ENCODE measurements at regions not wholly inside any gene's neighbourhood (a gene's known extent, or its start where the extent isn't known, plus 50 kb on each side); places are given as distances from the start of the nearest gene placed in this dataset.

- Histone ChIP-seq H3K27me3 (peaks cover 31% of the 10 kb centered on the region), H3K9me3 (replicated peaks) (no peaks in the 10 kb centered on the region)
- DNase-seq: no peak
These were observed 167.8 kb downstream of the OLFM1 start for GRCh38 chr9:135255033-135255840.

DNA sequence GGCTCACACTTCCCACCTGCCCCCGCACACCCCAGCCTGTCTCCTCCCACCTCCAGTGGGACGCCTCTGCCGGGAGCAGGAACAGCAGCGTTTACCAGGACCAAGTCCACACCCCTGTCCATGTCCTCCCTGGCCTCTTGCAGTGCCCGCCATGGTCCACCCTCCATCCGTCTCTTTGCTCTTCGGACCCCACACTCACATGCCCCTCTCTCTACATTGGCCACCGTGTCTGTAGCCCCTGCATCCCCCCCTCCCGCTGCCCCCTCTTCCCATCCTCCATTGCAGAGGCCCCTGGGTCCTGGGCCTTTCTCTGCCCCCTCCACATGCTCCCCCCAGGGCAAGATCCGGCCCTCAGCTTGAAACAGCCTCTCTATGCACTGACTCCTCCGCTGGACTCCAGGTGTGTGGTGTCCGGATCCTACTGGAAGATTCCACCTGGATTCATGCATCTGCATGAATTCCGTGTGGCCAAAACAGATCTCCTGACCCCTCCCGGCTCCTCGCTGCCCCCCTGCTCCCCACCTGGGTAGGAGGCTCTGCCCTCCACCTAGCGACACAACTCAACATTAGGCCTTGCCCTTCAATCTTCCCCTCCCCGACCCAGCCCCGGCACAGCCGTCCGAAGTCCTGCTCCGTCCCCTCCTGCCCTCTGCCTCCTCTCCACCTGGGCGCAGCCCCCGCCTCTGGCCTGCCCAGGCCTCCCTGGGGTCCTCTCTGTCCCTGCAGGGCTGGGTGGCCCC lies 168.5 kb downstream of the OLFM1 start:
- H3K4me1 ChIP-seq: no peaks in the 10 kb centered on the region
- H3K27ac ChIP-seq: no peak overlapping the region
- H3K4me3 ChIP-seq: no peak overlapping the region
- H3K27me3 ChIP-seq: peaks cover 28% of the 10 kb centered on the region
- H3K9me3 ChIP-seq (replicated peaks): no peaks in the 10 kb centered on the region
- DNase-seq: no peak
- H3K36me3 ChIP-seq: no peaks in the 10 kb centered on the region

More at GRCh38 chr9:135255033-135255840, 167.8 kb downstream of the OLFM1 start:
- no peaks in the 10 kb centered on the region for H3K4me1 ChIP-seq
- H3K4me3 ChIP-seq: no peak overlapping the region
- H3K27ac ChIP-seq: no peak overlapping the region
- H3K36me3 ChIP-seq: no peaks in the 10 kb centered on the region

GRCh38 chr9:135256581-135257354 lies 169.3 kb downstream of the OLFM1 start:
- Histone ChIP-seq H3K4me1 (no peaks in the 10 kb centered on the region), H3K27me3 (peaks cover 20% of the 10 kb centered on the region), H3K27ac (no peak overlapping the region), H3K36me3 (no peaks in the 10 kb centered on the region), H3K4me3 (no peak overlapping the region), H3K9me3 (replicated peaks) (no peaks in the 10 kb centered on the region)
- no peak for DNase-seq

- Histone ChIP-seq H3K27ac (no peak overlapping the region), H3K9me3 (replicated peaks) (no peaks in the 10 kb centered on the region), H3K27me3 (peaks cover 14% of the 10 kb centered on the region; the same call in 1 of the 2 replicates), H3K4me3 (no peak overlapping the region), H3K4me1 (no peaks in the 10 kb centered on the region), H3K36me3 (no peaks in the 10 kb centered on the region)
- no peak for DNase-seq
These were observed 171.0 kb downstream of the OLFM1 start for GRCh38 chr9:135258461-135258860.

GRCh38 chr9:135259273-135259672 lies 171.8 kb downstream of the OLFM1 start:
- H3K4me1 ChIP-seq: no peaks in the 10 kb centered on the region
- DNase-seq: no peak
- no peaks in the 10 kb centered on the region for H3K9me3 ChIP-seq (replicated peaks)
- peaks cover 14% of the 10 kb centered on the region; the same call in 1 of the 2 replicates for H3K27me3 ChIP-seq
- no peaks in the 10 kb centered on the region for H3K36me3 ChIP-seq
- no peak overlapping the region for H3K4me3 ChIP-seq
- no peak overlapping the region for H3K27ac ChIP-seq

DNA sequence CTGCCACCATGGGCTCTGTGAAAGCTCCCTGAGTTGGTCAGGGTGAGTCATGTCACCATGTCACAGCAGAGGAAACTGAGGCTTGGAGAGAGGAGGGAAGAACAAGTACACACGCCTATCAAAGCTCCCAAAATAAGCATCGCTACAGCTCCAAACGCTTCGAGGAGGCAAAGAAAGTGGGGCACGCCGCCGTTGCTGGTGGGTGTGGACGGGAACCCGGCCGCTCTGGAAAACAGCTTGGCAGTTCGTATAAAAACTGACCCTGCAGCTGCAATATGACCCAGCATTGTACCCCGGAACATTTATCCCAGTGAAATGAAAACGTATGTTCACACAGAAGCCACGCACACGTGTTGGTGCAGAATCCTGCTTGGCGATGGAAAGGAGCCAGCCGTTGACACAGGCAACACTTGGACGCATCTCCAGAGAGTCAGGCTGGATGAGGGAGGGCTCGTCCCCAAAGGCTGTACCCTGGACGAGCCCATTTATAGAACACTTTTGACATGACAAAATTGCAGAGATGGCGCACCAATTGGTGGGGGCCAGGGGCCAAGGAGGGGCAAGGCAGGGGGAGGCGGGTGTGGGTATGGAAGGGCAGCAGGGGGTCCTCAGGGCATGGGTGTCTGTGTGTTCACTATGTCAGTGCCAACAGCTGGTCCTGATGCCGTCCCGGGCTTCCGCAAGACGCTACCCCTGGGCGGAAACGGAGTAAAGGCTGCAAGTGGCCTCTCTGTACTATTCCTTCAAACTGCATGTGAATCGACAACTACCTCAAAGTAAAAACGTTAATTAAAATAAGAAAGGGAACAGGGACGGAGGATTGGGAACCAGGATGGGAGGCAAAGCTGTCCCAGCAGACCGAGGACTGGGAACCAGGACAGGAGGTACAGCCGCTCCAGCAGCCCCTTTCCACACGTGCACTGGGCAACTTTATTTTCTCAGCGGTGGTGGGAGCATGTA lies 173.0 kb downstream of the OLFM1 start:
- Histone ChIP-seq H3K36me3 (no peaks in the 10 kb centered on the region), H3K4me3 (no peak overlapping the region), H3K4me1 (no peaks in the 10 kb centered on the region), H3K27ac (no peak overlapping the region), H3K9me3 (replicated peaks) (no peaks in the 10 kb centered on the region), H3K27me3 (peaks cover 15% of the 10 kb centered on the region)
- no peak for DNase-seq

- H3K9me3 ChIP-seq (replicated peaks): no peaks in the 10 kb centered on the region
- H3K4me3 ChIP-seq: no peak overlapping the region
- H3K27me3 ChIP-seq: peaks cover 31% of the 10 kb centered on the region
- DNase-seq: no peak
- no peaks in the 10 kb centered on the region for H3K36me3 ChIP-seq
- H3K27ac ChIP-seq: no peak overlapping the region
- H3K4me1 ChIP-seq: no peaks in the 10 kb centered on the region
These were observed 174.8 kb downstream of the OLFM1 start for GRCh38 chr9:135262248-135262647.

DNA sequence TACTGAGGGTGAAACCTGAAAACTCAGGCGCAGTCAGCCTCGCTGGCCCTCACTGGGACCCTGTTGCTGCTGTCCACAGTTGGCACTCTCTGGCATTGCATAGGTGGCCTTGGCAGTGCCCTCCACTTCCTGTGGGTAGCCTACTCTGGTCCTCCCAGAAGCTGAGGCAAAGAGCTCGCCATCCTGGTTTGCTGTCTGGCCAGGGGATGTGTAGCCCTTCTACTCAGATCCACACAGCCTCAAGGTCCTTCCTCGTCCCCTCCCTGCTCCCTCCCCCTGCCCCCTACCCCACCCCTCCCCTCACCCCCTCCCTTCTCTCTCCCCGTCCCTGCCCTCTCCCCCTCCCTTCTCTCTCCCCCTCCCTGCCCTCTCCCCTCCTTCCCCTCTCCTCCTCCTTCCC lies 176.0 kb downstream of the OLFM1 start:
- Histone ChIP-seq H3K4me3 (no peak overlapping the region), H3K27me3 (peaks cover 37% of the 10 kb centered on the region), H3K27ac (no peak overlapping the region), H3K4me1 (no peaks in the 10 kb centered on the region), H3K9me3 (replicated peaks) (no peaks in the 10 kb centered on the region), H3K36me3 (no peaks in the 10 kb centered on the region)
- DNase-seq: no peak

- Histone ChIP-seq H3K4me3 (no peak overlapping the region), H3K9me3 (replicated peaks) (no peaks in the 10 kb centered on the region), H3K36me3 (no peaks in the 10 kb centered on the region), H3K4me1 (no peaks in the 10 kb centered on the region), H3K27me3 (peaks cover 44% of the 10 kb centered on the region), H3K27ac (no peak overlapping the region)
- no peak for DNase-seq
These were observed 178.5 kb downstream of the OLFM1 start for GRCh38 chr9:135265931-135266330.

DNA sequence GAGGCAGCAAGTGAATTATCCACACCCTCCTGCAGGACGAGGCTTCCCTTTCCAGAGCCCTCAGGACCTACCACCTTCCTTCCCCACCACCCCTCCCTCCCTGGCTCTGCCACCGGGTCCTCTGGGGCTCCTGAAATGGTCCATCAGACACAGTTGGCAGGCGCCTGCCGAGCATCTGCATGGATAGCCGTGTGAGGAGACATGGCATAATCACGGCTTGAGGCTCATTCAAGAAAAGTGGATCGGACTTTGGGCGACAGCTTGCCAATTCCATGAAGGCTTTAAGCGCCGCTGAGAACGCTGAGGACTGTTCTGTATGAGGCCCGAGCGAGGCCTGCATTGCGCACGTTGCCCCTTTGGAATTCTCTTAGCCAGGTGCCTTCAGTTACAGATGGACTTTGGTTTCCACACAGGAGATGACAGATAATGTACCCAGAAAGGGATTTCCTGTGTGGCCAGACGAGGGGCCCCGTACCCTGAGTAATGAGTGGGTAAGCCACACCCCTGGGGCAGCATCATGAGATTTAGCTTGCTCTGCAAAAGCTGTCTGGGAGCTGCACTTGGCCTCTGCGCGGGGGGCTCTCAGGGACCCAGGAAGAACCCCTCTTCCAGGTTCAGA lies 179.8 kb downstream of the OLFM1 start:
- H3K27me3 ChIP-seq: peaks cover 42% of the 10 kb centered on the region
- no peak for DNase-seq

DNA sequence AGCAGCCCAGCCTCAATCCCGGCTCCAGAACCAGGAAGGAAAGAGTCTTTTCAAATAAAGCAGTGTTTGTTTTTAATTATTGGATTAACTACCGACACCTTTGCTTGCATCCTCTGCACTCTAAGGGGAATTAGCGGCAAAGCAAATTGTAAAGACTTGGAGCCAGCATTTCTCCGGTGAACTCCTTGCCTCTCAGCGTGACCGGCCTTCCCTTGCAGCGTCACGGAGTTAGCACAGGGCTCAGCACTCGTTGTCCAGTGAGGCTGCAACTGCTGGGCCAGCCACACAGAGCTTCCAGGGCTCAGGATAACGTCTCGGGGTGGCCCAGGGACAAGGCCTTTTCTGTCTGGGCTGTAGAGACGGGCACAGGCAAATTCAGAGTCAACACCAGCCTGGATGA lies 180.6 kb downstream of the OLFM1 start:
- Histone ChIP-seq H3K9me3 (replicated peaks) (no peaks in the 10 kb centered on the region), H3K4me1 (no peaks in the 10 kb centered on the region), H3K27ac (no peak overlapping the region), H3K4me3 (no peak overlapping the region), H3K27me3 (peaks cover 41% of the 10 kb centered on the region), H3K36me3 (no peaks in the 10 kb centered on the region)
- DNase-seq: no peak

More for the DNA sequence above, 179.8 kb downstream of the OLFM1 start:
- Histone ChIP-seq H3K9me3 (replicated peaks) (no peaks in the 10 kb centered on the region), H3K36me3 (no peaks in the 10 kb centered on the region), H3K4me3 (no peak overlapping the region), H3K4me1 (no peaks in the 10 kb centered on the region), H3K27ac (no peak overlapping the region)

DNA sequence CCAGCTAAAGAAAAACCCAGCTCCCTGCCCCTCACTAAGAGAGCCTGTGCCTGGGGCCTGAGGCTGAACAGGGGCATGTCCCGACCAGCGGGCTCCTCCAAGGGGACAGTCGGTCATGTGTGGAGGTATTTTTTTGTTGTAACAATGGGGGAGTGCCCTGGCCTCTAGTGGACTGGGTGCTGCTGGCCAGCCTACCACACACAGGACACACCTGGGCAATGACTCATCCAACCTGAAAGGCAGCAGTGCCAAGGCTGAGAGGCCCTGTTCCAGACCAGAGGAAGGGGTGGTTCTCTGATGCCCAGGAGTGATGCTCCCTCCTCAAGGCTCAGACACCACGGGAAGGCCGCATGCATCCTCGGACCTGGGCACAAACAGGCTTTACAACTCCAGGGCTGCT lies 181.5 kb downstream of the OLFM1 start:
- H3K4me3 ChIP-seq: no peak overlapping the region
- DNase-seq: no peak
- H3K36me3 ChIP-seq: no peaks in the 10 kb centered on the region
- peaks cover 50% of the 10 kb centered on the region for H3K27me3 ChIP-seq
- H3K4me1 ChIP-seq: no peaks in the 10 kb centered on the region
- H3K27ac ChIP-seq: no peak overlapping the region
- no peaks in the 10 kb centered on the region for H3K9me3 ChIP-seq (replicated peaks)

DNA sequence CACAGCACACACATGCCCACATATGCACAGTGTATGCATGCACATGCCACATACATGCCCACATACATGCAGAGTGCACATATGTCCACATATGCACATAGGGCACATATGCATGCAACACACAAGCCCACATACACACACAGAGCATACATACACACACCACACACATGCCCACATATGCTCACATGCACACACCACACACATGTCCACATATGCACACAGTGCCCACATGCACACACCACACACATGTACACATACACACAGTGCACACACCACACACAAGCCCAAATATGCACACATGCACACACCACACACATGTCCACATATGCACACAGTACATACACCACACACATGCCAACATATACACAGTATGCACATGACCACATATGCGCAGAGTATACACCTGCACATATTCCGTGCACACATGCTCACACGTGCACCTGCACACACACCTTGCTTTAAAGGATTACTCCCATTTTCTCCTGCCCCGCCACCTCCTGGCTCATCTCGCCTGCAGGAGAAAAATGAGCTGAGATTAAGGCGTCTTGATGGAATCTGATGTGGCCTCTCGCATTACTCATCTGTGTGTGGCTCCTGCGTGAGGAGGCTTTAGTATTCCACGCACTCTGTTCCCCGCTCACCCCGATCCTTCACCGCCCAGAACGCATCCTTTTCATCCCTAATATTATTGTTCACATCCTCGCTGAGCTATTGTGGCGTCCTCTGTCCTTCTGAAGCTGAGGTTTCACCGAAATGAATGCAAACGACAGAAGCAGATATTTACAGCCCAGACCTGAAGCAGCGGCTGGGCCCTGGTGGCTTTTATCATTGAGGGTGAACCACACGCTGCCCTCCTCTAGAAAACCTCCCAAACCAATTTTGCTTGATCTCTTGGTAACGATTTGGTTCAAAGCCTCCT lies 182.7 kb downstream of the OLFM1 start:
- Histone ChIP-seq H3K27me3 (peaks cover 58% of the 10 kb centered on the region), H3K4me1 (no peaks in the 10 kb centered on the region), H3K36me3 (no peaks in the 10 kb centered on the region), H3K4me3 (no peak overlapping the region), H3K27ac (no peak overlapping the region), H3K9me3 (replicated peaks) (no peaks in the 10 kb centered on the region)
- DNase-seq: no peak
